AG09309 (cell line): ENCODE measurements at regions not wholly inside any gene's neighbourhood (a gene's known extent, or its start where the extent isn't known, plus 50 kb on each side); places are given as distances from the start of the nearest gene placed in this dataset.

Source experiments
- DNase-seq: peaks from one replicate; pipeline ENCODE4 v3.0.0-alpha.2; 2010; ENCODE audit warnings: low read depth
- H3K4me3 ChIP-seq: 2 replicates; pipeline ENCODE4 v1.5.1; 2011; ENCODE audit warnings: mild to moderate bottlenecking, low read depth, low read length, moderate library complexity; ENCODE audit not compliant: control insufficient read depth
- CTCF ChIP-seq: IDR thresholded peaks from 2 replicates; pipeline ENCODE4 v1.5.1; 2011; ENCODE audit warnings: mild to moderate bottlenecking, low read depth, low read length, inconsistent platforms; ENCODE audit not compliant: insufficient read depth, control insufficient read depth; ENCODE audit errors: missing control alignments

GRCh38 chr12:124679047-124679446, 111.6 kb upstream of the NCOR2 start:
- no peak for TF ChIP-seq CTCF
- DNase-seq = no peak
- H3K4me3 ChIP-seq = no peak overlapping the region

GRCh38 chr12:124678421-124678893, 111.0 kb upstream of the NCOR2 start:
- TF ChIP-seq CTCF = no peak
- no peak for DNase-seq
- no peak overlapping the region for H3K4me3 ChIP-seq

GRCh38 chr12:124677552-124678356, 110.3 kb upstream of the NCOR2 start:
- no peak for DNase-seq
- H3K4me3 ChIP-seq = no peak overlapping the region
- no peak for TF ChIP-seq CTCF

GRCh38 chr12:124676714-124677462, 109.5 kb upstream of the NCOR2 start:
- TF ChIP-seq CTCF = no peak
- H3K4me3 ChIP-seq = no peak overlapping the region
- no peak for DNase-seq

GRCh38 chr12:124675881-124676713, 108.7 kb upstream of the NCOR2 start:
- no peak for TF ChIP-seq CTCF
- H3K4me3 ChIP-seq = no peak overlapping the region; the same call in 1 of the 2 replicates
- DNase-seq = no peak

GRCh38 chr12:124674937-124675336, 107.5 kb upstream of the NCOR2 start:
- TF ChIP-seq CTCF = no peak
- DNase-seq = no peak
- no peak overlapping the region for H3K4me3 ChIP-seq
